H1 (cell line): ENCODE measurements at regions not wholly inside any gene's neighbourhood (a gene's known extent, or its start where the extent isn't known, plus 50 kb on each side); places are given as distances from the start of the nearest gene placed in this dataset.

ENCODE experiments used
- CTCF ChIA-PET: fragments of 300-600 bp; sonication (Branson Sonifier 250); formaldehyde crosslinking; loops from one replicate; lab custom pipeline; 2021; ENCODE audit not compliant: partially characterized antibody; lab: Charles Lee
- POLR2A ChIA-PET: fragments of 300-600 bp; sonication (Branson Sonifier 250); formaldehyde crosslinking; loops from one replicate; lab custom pipeline; 2021; ENCODE audit warnings: inconsistent platforms; ENCODE audit not compliant: partially characterized antibody; lab: Charles Lee
- DNase-seq, 2 experiments: peaks; one replicate each; pipeline versions ENCODE4 v3.0.0 to v3.0.0-alpha.2; 2010 to 2022; ENCODE audit warnings: low spot score in 2 of 2, low read depth in 1 of 2, mixed read lengths in 1 of 2
- FAIRE-seq: peaks from 2 replicates; lab custom pipeline; 2011; peaks lifted over from hg19 to GRCh38; lab: Jason Lieb, UNC
- H2AFZ ChIP-seq: 2 replicates; pipeline ENCODE4 v1.8.1; 2012; ENCODE audit warnings: low read length, inconsistent platforms
- H2AK5ac ChIP-seq: 2 replicates; pipeline ENCODE4 v1.6.1; 2013; ENCODE audit warnings: low read depth, low read length
- H2BK120ac ChIP-seq: replicated peaks from 2 replicates; pipeline ENCODE3; 2013; ENCODE audit warnings: low read depth, low read length, inconsistent platforms
- H2BK12ac ChIP-seq: 2 replicates; pipeline ENCODE4 v1.6.1; 2013; ENCODE audit warnings: low read depth, low read length
- H2BK15ac ChIP-seq: 2 replicates; pipeline ENCODE4 v1.6.1; 2013; ENCODE audit warnings: low read length
- H2BK20ac ChIP-seq: 2 replicates; pipeline ENCODE4 v1.6.1; 2013; ENCODE audit warnings: low read length
- H2BK5ac ChIP-seq: 2 replicates; pipeline ENCODE4 v1.6.1; 2013; ENCODE audit warnings: low read depth, low read length
- H3K14ac ChIP-seq: 2 replicates; pipeline ENCODE4 v1.6.1; 2013; ENCODE audit warnings: inconsistent platforms; ENCODE audit not compliant: insufficient read length
- H3K18ac ChIP-seq: 2 replicates; pipeline ENCODE4 v1.6.1; 2013; ENCODE audit warnings: low read length; ENCODE audit errors: extremely low read depth
- H3K23ac ChIP-seq: 2 replicates; pipeline ENCODE4 v1.6.1; 2013; ENCODE audit warnings: inconsistent platforms; ENCODE audit not compliant: insufficient read length
- H3K23me2 ChIP-seq: 2 replicates; pipeline ENCODE4 v1.6.1; 2013; ENCODE audit warnings: low read depth, low read length
- H3K27ac ChIP-seq: 2 replicates; pipeline ENCODE4 v1.6.1; 2011; ENCODE audit warnings: low read depth, low read length, inconsistent platforms
- H3K27me3 ChIP-seq, 4 experiments: replicated peaks in 1 of 4; 1 replicate in 1 of 4; 2 replicates in 3 of 4; pipeline versions ENCODE4 v1.6.1 to v1.8.1; 2011 to 2013; ENCODE audit warnings: low read length in 3 of 4, mild to moderate bottlenecking in 3 of 4, inconsistent platforms in 2 of 4, mixed read lengths in 2 of 4, moderate library complexity in 1 of 4; ENCODE audit not compliant: control insufficient read depth in 3 of 4, insufficient read depth in 3 of 4; ENCODE audit errors: extremely low read depth in 1 of 4
- H3K36me3 ChIP-seq, 4 experiments: 2 replicates each; pipeline versions ENCODE4 v1.6.1 to v1.8.1; 2011 to 2013; ENCODE audit warnings: mild to moderate bottlenecking in 4 of 4, low read length in 3 of 4, moderate library complexity in 2 of 4, control low read depth in 1 of 4, inconsistent platforms in 1 of 4; ENCODE audit not compliant: insufficient read depth in 4 of 4, control insufficient read depth in 2 of 4
- H3K4ac ChIP-seq: replicated peaks from 2 replicates; pipeline ENCODE3; 2013; ENCODE audit warnings: low read length, low read depth, mixed read lengths, inconsistent platforms; ENCODE audit not compliant: insufficient read length
- H3K4me1 ChIP-seq, 4 experiments: replicated peaks in 1 of 4; 1 replicate in 1 of 4; 2 replicates in 3 of 4; pipeline versions ENCODE4 v1.6.1 to v1.8.1; 2011 to 2013; ENCODE audit warnings: low read length in 3 of 4, inconsistent platforms in 2 of 4, mixed read lengths in 1 of 4; ENCODE audit not compliant: insufficient read depth in 4 of 4, control insufficient read depth in 3 of 4
- H3K4me2 ChIP-seq, 2 experiments: 2 replicates each; pipeline versions ENCODE4 v1.6.1 to v1.8.1; 2011 to 2013; ENCODE audit warnings: low read depth in 2 of 2, low read length in 2 of 2, control low read depth in 1 of 2, inconsistent platforms in 1 of 2, mild to moderate bottlenecking in 1 of 2; ENCODE audit not compliant: insufficient read depth in 1 of 2
- H3K4me3 ChIP-seq, 4 experiments: fragments of 200-600, 300-600 bp in 1 of 4; sonication (generic), shearing (Covaris generic), sonication (Bioruptor Twin) in 1 of 4; 2 replicates each; pipeline versions ENCODE4 v1.5.1 to v1.8.1; 2011 to 2016; ENCODE audit warnings: low read length in 4 of 4, low read depth in 3 of 4, control low read depth in 2 of 4, inconsistent platforms in 2 of 4, mild to moderate bottlenecking in 2 of 4, mixed read lengths in 1 of 4, moderate library complexity in 1 of 4; ENCODE audit not compliant: insufficient read depth in 2 of 4; ENCODE audit errors: extremely low read depth in 1 of 4
- H3K56ac ChIP-seq: replicated peaks from 2 replicates; pipeline ENCODE3; 2013; ENCODE audit warnings: low read depth, mild to moderate bottlenecking, mixed read lengths, low read length, inconsistent platforms; ENCODE audit not compliant: insufficient read length
- H3K79me1 ChIP-seq: 2 replicates; pipeline ENCODE4 v1.6.1; 2013; ENCODE audit warnings: low read depth, low read length, control low read depth
- H3K79me2 ChIP-seq, 2 experiments: 2 replicates each; pipeline versions ENCODE4 v1.6.1 to v1.8.1; 2012 to 2013; ENCODE audit warnings: low read length in 2 of 2, mild to moderate bottlenecking in 2 of 2, inconsistent platforms in 1 of 2; ENCODE audit not compliant: insufficient read depth in 2 of 2, control insufficient read depth in 1 of 2
- H3K9ac ChIP-seq, 4 experiments: replicated peaks in 1 of 4; 1 replicate in 1 of 4; 2 replicates in 3 of 4; pipeline versions ENCODE4 v1.6.1 to v1.8.1; 2011 to 2013; ENCODE audit warnings: low read depth in 3 of 4, low read length in 3 of 4, control low read depth in 2 of 4, mild to moderate bottlenecking in 2 of 4, moderate library complexity in 2 of 4, inconsistent platforms in 1 of 4; ENCODE audit errors: extremely low read depth in 1 of 4
- H3K9me3 ChIP-seq, 2 experiments: 2 replicates each; pipeline versions ENCODE4 v1.6.1 to v1.8.1; 2012 to 2013; ENCODE audit warnings: mild to moderate bottlenecking in 2 of 2, moderate library complexity in 2 of 2, control low read depth in 1 of 2, inconsistent platforms in 1 of 2, low read depth in 1 of 2, low read length in 1 of 2, mixed read lengths in 1 of 2; ENCODE audit not compliant: insufficient read depth in 2 of 2
- H4K20me1 ChIP-seq, 2 experiments: replicated peaks in 1 of 2; 2 replicates each; pipeline versions ENCODE3 to v1.8.1; 2011 to 2013; ENCODE audit warnings: inconsistent platforms in 2 of 2, low read length in 2 of 2, mild to moderate bottlenecking in 1 of 2; ENCODE audit not compliant: insufficient read depth in 2 of 2, control insufficient read depth in 1 of 2
- H4K5ac ChIP-seq: 2 replicates; pipeline ENCODE4 v1.6.1; 2013; ENCODE audit warnings: low read length, low read depth, mixed read lengths, inconsistent platforms; ENCODE audit not compliant: insufficient read length
- H4K8ac ChIP-seq: 2 replicates; pipeline ENCODE4 v1.8.0; 2013; ENCODE audit warnings: mild to moderate bottlenecking, moderate library complexity, low read length, inconsistent platforms; ENCODE audit not compliant: insufficient read depth; ENCODE audit errors: extremely low read depth
- H4K91ac ChIP-seq: replicated peaks from 2 replicates; pipeline ENCODE3; 2013; ENCODE audit warnings: low read length, mixed read lengths, inconsistent platforms; ENCODE audit not compliant: insufficient read length
- BRCA1 ChIP-seq: IDR thresholded peaks from 2 replicates; pipeline ENCODE4 v1.6.1; 2012; ENCODE audit warnings: low read depth, low read length, improper control_type of control experiment
- CHD2 ChIP-seq: IDR thresholded peaks from 2 replicates; pipeline ENCODE4 v1.6.1; 2012; ENCODE audit warnings: low read length, improper control_type of control experiment
- CTBP2 ChIP-seq: IDR thresholded peaks from 2 replicates; pipeline ENCODE4 v1.7.0; 2011; ENCODE audit warnings: borderline replicate concordance, mild to moderate bottlenecking, moderate library complexity, mixed read lengths, low read length; ENCODE audit not compliant: insufficient read depth, insufficient read length
- GTF2F1 ChIP-seq: IDR thresholded peaks from 2 replicates; pipeline ENCODE4 v1.6.1; 2012; ENCODE audit warnings: low read depth, low read length, improper control_type of control experiment, borderline replicate concordance
- RXRA ChIP-seq: IDR thresholded peaks from 2 replicates; pipeline ENCODE4 v1.6.1; 2011; ENCODE audit warnings: low read depth, mild to moderate bottlenecking, low read length, moderate library complexity; ENCODE audit not compliant: insufficient read depth
- WGBS, 2 experiments: shearing (Covaris generic) in 1 of 2; methylation state at CpG; one replicate each; pipeline versions ENCODE4 v1.1.6 to v1.1.7; 2013 to 2015; ENCODE audit warnings: low lambda C conversion rate in 2 of 2, mixed read lengths in 2 of 2, inconsistent platforms in 1 of 2, low coverage in 1 of 2, missing lambda C conversion rate in 1 of 2; ENCODE audit not compliant: insufficient replicate concordance in 2 of 2, insufficient coverage in 1 of 2, insufficient read length in 1 of 2; ENCODE audit errors: extremely low coverage in 1 of 2, missing lambda C conversion rate in 1 of 2; 5-methylcytosine and 5-hydroxymethylcytosine counted together

DNA sequence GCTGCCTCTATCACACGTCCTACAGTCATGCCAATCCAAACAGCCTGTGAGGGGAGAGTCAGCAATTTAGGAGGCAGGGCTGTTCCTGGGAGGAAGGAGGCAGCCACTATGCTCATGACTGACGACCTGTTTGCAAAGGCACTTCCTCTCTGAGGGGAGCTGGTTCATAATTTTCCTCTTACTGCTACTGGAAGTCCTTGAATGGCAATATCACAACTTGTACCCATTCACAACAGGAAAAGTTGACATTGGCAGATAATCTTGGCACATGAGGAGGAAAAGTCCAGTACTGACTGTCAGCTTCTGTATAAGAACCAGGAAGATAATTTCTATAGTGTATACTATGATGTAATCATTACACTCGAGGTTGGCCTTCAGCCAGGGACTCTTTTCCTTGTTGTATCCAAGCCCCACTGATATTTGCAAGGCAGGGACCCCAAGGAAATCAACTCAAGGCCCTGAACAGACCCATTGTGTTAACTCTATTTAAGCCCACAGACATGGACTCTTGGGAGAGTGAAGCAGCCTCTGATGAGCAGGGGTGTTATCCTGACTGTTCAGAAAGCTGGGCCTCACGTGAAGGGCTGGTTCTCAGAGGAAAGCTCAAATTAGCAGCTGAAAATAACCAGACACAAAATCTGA lies 267.3 kb upstream of the ADAMTS9 start:
- no peak overlapping the region for H2BK20ac ChIP-seq
- no peak overlapping the region for H3K4ac ChIP-seq
- H3K9me3 ChIP-seq, result no peaks in the 10 kb centered on the region
- no peak for TF ChIP-seq RXRA
- no peak for TF ChIP-seq BRCA1
- no peak for TF ChIP-seq CTBP2
- TF ChIP-seq CHD2, result no peak
- TF ChIP-seq GTF2F1, result no peak
- H4K5ac ChIP-seq, result no peak overlapping the region
- no peak overlapping the region for H2BK120ac ChIP-seq
- FAIRE-seq (peak; percentile 39), DNase-seq (no peak)
- no peak overlapping the region for H3K56ac ChIP-seq
- H2AK5ac ChIP-seq, result no peak overlapping the region
- CTCF ChIA-PET, result no interaction called here
- no peaks in the 10 kb centered on the region for H3K4me1 ChIP-seq
- no peak overlapping the region for H3K4me3 ChIP-seq
- H2BK15ac ChIP-seq, result no peak overlapping the region
- H2AFZ ChIP-seq, result no peak overlapping the region
- H2BK5ac ChIP-seq, result no peak overlapping the region
- no peaks in the 10 kb centered on the region for H3K23me2 ChIP-seq
- H2BK12ac ChIP-seq, result no peak overlapping the region
- H4K8ac ChIP-seq, result no peak overlapping the region
- H3K79me1 ChIP-seq, result no peaks in the 10 kb centered on the region
- POLR2A ChIA-PET, result interaction anchor here (1.0 kb wide), 1 partner anchor 10 kb away, joined by 3 read pairs; no protein-coding TSS in a partner anchor
- H4K91ac ChIP-seq, result no peak overlapping the region
- no peak overlapping the region for H3K23ac ChIP-seq
- no peak overlapping the region for H3K4me2 ChIP-seq
- H3K14ac ChIP-seq, result no peak overlapping the region
- no peak overlapping the region for H3K27ac ChIP-seq
- no peaks in the 10 kb centered on the region; a peak in 1 of 8 replicates for H3K36me3 ChIP-seq
- no peaks in the 10 kb centered on the region for H3K79me2 ChIP-seq
- WGBS, 2 experiments, result 86% methylated on average over 4 of the region's 4 CpGs; no CpG with 5 or more reads in 1 of the 2 experiments
- no peaks in the 10 kb centered on the region for H4K20me1 ChIP-seq
- no peak overlapping the region for H3K18ac ChIP-seq
- no peak overlapping the region for H3K9ac ChIP-seq
- H3K27me3 ChIP-seq, result no peaks in the 10 kb centered on the region
